ENCODE measurements at regions not wholly inside any gene's neighbourhood (a gene's known extent, or its start where the extent isn't known, plus 50 kb on each side); places are given as distances from the start of the nearest gene placed in this dataset.

DNA sequence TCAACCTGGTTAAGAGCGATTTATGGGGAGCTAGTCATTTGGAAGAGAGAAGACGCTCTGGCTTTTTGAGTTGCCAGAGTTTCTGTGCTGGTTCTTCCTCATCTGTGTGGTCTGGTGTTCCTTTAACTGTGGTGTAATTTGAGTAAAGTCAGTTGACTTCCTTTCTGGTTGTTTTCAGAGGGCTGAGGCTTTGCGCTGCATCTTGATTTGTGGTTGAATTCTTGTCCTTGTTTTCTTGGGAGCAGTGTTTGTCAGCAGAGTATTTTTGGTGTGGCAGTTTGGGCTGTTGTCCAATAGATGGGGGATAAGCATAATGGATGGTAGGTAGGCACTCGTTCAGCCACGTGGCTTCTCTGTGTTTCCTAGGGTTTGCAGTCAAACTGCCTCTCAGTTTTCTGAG, 2143.2 kb upstream of the TENM3 start:
- ChIA-PET POLR2A (no interaction called here), CTCF (ENCODE audit: low intra/inter-chr PET ratio, low total read pairs) (no interaction called here)
- Histone ChIP-seq H3K4me1 (ENCODE audit: insufficient read depth, low read length) (no peaks in the 10 kb centered on the region), H3K9ac (ENCODE audit: insufficient read depth, low read depth, low read length) (no peak overlapping the region), H2AFZ (ENCODE audit: low read length) (no peak overlapping the region), H3K27me3 (ENCODE audit: control insufficient read depth in 1 of 2, insufficient read depth in 2 of 2, low read length in 2 of 2) (no peaks in the 10 kb centered on the region), H4K20me1 (ENCODE audit: insufficient read depth, low read length) (no peaks in the 10 kb centered on the region), H3K27ac (ENCODE audit: extremely low read length, insufficient read depth, low read length) (no peak overlapping the region), H3K9me3 (ENCODE audit: low read length) (no peaks in the 10 kb centered on the region), H3K79me2 (ENCODE audit: insufficient read depth, low read length) (no peaks in the 10 kb centered on the region), H3K4me3 (replicated peaks in 1 of 3; ENCODE audit: insufficient read depth in 1 of 3, low read depth in 2 of 3, low read length in 3 of 3) (no peak overlapping the region), H3K36me3 (replicated peaks in 1 of 2; ENCODE audit: control insufficient read depth in 1 of 2, insufficient read depth in 2 of 2, low read length in 2 of 2) (no peaks in the 10 kb centered on the region), H3K4me2 (ENCODE audit: low read depth, low read length) (no peak overlapping the region)
- no peak for DNase-seq (ENCODE audit: low spot score)
- intact Hi-C loops (cut with micrococcal nuclease; ENCODE audit: unreplicated experiment) (no loop called here), in situ Hi-C loops (cut with HindIII; ENCODE audit: extremely low pct_ligation_motif_present, low pct_unique_long_range_greater_than_20kb) (no loop called here)
- no peak for TF ChIP-seq PLRG1 (conservative IDR thresholded peaks at IDR 0.05)
- TF ChIP-seq, protein P1, sequence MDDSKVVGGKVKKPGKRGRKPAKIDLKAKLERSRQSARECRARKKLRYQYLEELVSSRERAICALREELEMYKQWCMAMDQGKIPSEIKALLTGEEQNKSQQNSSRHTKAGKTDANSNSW (CRISPR knock-in tag; IDR thresholded peaks at IDR 0.05; ENCODE audit: borderline replicate concordance) = no peak
- no peak for TF ChIP-seq GTF2F1 (IDR thresholded peaks at IDR 0.05; ENCODE audit: low read length)
- TF ChIP-seq, protein P2, sequence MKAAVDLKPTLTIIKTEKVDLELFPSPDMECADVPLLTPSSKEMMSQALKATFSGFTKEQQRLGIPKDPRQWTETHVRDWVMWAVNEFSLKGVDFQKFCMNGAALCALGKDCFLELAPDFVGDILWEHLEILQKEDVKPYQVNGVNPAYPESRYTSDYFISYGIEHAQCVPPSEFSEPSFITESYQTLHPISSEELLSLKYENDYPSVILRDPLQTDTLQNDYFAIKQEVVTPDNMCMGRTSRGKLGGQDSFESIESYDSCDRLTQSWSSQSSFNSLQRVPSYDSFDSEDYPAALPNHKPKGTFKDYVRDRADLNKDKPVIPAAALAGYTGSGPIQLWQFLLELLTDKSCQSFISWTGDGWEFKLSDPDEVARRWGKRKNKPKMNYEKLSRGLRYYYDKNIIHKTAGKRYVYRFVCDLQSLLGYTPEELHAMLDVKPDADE (CRISPR knock-in tag; IDR thresholded peaks at IDR 0.05) = no peak
- TF ChIP-seq ZNF441 (CRISPR knock-in tag; IDR thresholded peaks at IDR 0.05; ENCODE audit: borderline replicate concordance) = no peak
- TF ChIP-seq, protein P3, sequence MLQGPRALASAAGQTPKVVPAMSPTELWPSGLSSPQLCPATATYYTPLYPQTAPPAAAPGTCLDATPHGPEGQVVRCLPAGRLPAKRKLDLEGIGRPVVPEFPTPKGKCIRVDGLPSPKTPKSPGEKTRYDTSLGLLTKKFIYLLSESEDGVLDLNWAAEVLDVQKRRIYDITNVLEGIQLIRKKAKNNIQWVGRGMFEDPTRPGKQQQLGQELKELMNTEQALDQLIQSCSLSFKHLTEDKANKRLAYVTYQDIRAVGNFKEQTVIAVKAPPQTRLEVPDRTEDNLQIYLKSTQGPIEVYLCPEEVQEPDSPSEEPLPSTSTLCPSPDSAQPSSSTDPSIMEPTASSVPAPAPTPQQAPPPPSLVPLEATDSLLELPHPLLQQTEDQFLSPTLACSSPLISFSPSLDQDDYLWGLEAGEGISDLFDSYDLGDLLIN (CRISPR knock-in tag; IDR thresholded peaks at IDR 0.05; ENCODE audit: borderline replicate concordance) = no peak
- TF ChIP-seq, protein P4, sequence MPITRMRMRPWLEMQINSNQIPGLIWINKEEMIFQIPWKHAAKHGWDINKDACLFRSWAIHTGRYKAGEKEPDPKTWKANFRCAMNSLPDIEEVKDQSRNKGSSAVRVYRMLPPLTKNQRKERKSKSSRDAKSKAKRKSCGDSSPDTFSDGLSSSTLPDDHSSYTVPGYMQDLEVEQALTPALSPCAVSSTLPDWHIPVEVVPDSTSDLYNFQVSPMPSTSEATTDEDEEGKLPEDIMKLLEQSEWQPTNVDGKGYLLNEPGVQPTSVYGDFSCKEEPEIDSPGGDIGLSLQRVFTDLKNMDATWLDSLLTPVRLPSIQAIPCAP (CRISPR knock-in tag; IDR thresholded peaks at IDR 0.05; ENCODE audit: low read depth) = no peak
- no peak for TF ChIP-seq YY1 (IDR thresholded peaks at IDR 0.05; ENCODE audit: insufficient read depth, insufficient replicate concordance, low read depth, low read length)
- TF ChIP-seq ZNF879 (CRISPR knock-in tag; IDR thresholded peaks at IDR 0.05) = no peak
- TF ChIP-seq TOE1 (CRISPR knock-in tag; IDR thresholded peaks at IDR 0.05) = no peak
- TF ChIP-seq, protein P5, sequence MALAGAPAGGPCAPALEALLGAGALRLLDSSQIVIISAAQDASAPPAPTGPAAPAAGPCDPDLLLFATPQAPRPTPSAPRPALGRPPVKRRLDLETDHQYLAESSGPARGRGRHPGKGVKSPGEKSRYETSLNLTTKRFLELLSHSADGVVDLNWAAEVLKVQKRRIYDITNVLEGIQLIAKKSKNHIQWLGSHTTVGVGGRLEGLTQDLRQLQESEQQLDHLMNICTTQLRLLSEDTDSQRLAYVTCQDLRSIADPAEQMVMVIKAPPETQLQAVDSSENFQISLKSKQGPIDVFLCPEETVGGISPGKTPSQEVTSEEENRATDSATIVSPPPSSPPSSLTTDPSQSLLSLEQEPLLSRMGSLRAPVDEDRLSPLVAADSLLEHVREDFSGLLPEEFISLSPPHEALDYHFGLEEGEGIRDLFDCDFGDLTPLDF (CRISPR knock-in tag; IDR thresholded peaks at IDR 0.05) = no peak
- TF ChIP-seq ZNF562 (CRISPR knock-in tag; IDR thresholded peaks at IDR 0.05; ENCODE audit: borderline replicate concordance) = no peak
- no peak for TF ChIP-seq ZNF263 (CRISPR knock-in tag; IDR thresholded peaks at IDR 0.05)
- TF ChIP-seq PAWR (CRISPR knock-in tag; IDR thresholded peaks at IDR 0.05; ENCODE audit: borderline replicate concordance) = no peak
- no peak for TF ChIP-seq RARG (CRISPR knock-in tag; IDR thresholded peaks at IDR 0.05; ENCODE audit: low read depth)
- TF ChIP-seq ATF1 (CRISPR knock-in tag; IDR thresholded peaks at IDR 0.05) = no peak
- no peak for TF ChIP-seq KLF13 (CRISPR knock-in tag; IDR thresholded peaks at IDR 0.05)
- no peak for TF ChIP-seq ZNF556 (CRISPR knock-in tag; IDR thresholded peaks at IDR 0.05; ENCODE audit: borderline replicate concordance)
- FAIRE-seq = no peak
- BruUV-seq (replicated peaks) = no TSS peak
- ATAC-seq = no peak
- WGBS (ENCODE audit: low lambda C conversion rate) = 20% methylated on average over 5 of the region's 5 CpGs

All from HepG2 (cell line).